ENCODE measurements at regions not wholly inside any gene's neighbourhood (a gene's known extent, or its start where the extent isn't known, plus 50 kb on each side); places are given as distances from the start of the nearest gene placed in this dataset.

GRCh38 chr18:45163871-45164270, 451.4 kb upstream of the SLC14A2 start:
- intact Hi-C loops (cut with DNase I; ENCODE audit: low total_unique reads) (no loop called here), in situ Hi-C loops (cut with MboI; ENCODE audit: low sequenced_read_pairs in 4 of 4) (no loop called here)
- Histone ChIP-seq H3K4me1 (peaks cover 7 to 20% of the 10 kb centered on the region in 2 donors), H3K9me3 (no peaks in the 10 kb centered on the region), H3K36me3 (no peaks in the 10 kb centered on the region), H3K27me3 (no peaks in the 10 kb centered on the region), H3K27ac (no peak overlapping the region), H3K4me3 (no peak overlapping the region)
- no peak for DNase-seq
- ATAC-seq = no peak
- TF ChIP-seq, protein P1, sequence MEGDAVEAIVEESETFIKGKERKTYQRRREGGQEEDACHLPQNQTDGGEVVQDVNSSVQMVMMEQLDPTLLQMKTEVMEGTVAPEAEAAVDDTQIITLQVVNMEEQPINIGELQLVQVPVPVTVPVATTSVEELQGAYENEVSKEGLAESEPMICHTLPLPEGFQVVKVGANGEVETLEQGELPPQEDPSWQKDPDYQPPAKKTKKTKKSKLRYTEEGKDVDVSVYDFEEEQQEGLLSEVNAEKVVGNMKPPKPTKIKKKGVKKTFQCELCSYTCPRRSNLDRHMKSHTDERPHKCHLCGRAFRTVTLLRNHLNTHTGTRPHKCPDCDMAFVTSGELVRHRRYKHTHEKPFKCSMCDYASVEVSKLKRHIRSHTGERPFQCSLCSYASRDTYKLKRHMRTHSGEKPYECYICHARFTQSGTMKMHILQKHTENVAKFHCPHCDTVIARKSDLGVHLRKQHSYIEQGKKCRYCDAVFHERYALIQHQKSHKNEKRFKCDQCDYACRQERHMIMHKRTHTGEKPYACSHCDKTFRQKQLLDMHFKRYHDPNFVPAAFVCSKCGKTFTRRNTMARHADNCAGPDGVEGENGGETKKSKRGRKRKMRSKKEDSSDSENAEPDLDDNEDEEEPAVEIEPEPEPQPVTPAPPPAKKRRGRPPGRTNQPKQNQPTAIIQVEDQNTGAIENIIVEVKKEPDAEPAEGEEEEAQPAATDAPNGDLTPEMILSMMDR (IDR thresholded peaks at IDR 0.05 in 4 of 5, conservative IDR thresholded peaks at IDR 0.05 in 1 of 5) = no peak
- no peak for TF ChIP-seq POLR2A (IDR thresholded peaks at IDR 0.05)

- Histone ChIP-seq H3K36me3 (no peaks in the 10 kb centered on the region), H3K4me1 (peaks cover 7 to 27% of the 10 kb centered on the region in 2 donors), H3K9me3 (no peaks in the 10 kb centered on the region), H3K4me3 (no peak overlapping the region), H3K27ac (no peak overlapping the region), H3K27me3 (no peaks in the 10 kb centered on the region)
- ATAC-seq = no peak
- intact Hi-C loops (cut with DNase I; ENCODE audit: low total_unique reads) (no loop called here), in situ Hi-C loops (cut with MboI; ENCODE audit: low sequenced_read_pairs in 4 of 4) (no loop called here)
- TF ChIP-seq, protein P1 (IDR thresholded peaks at IDR 0.05 in 4 of 5, conservative IDR thresholded peaks at IDR 0.05 in 1 of 5) = no peak
- no peak for TF ChIP-seq POLR2A (IDR thresholded peaks at IDR 0.05)
- DNase-seq = no peak
Measured at GRCh38 chr18:45164551-45164950, 450.7 kb upstream of the SLC14A2 start.

- Histone ChIP-seq H3K4me1 (peaks cover 7 to 30% of the 10 kb centered on the region in 2 donors), H3K27me3 (no peaks in the 10 kb centered on the region), H3K27ac (peak overlapping the region in 1 of 4 donors; percentile 76), H3K9me3 (no peaks in the 10 kb centered on the region), H3K4me3 (no peak overlapping the region), H3K36me3 (no peaks in the 10 kb centered on the region)
- DNase-seq (no peak), ATAC-seq (no peak)
- TF ChIP-seq, protein P1 (IDR thresholded peaks at IDR 0.05 in 4 of 5, conservative IDR thresholded peaks at IDR 0.05 in 1 of 5) = no peak
- no peak for TF ChIP-seq POLR2A (IDR thresholded peaks at IDR 0.05)
- intact Hi-C loops (cut with DNase I; ENCODE audit: low total_unique reads) = no loop called here
- in situ Hi-C loops (cut with MboI; ENCODE audit: low sequenced_read_pairs in 4 of 4) = no loop called here
Measured at GRCh38 chr18:45165176-45165713, 450.0 kb upstream of the SLC14A2 start.

DNA sequence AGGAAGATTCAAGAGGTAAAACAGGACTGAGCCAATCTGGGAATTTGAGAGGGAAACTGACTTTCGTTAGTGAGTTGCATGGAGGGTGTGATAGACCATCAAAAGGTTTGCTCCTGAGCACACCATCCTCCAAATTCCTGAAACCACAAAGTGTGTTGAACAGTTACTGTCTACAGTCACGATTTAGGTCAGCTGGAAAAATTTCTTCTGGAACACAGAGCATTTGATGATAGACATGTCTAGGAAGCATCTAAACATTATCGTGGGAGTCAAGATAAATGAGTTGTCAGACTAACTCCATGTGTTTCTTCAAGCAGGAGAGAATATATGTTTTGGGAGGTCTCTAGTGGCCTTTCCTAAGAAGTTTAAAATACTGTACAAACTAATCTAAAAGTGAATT, 449.4 kb upstream of the SLC14A2 start:
- Histone ChIP-seq H3K4me1 (peaks cover 7 to 30% of the 10 kb centered on the region in 2 donors), H3K27me3 (no peaks in the 10 kb centered on the region), H3K9me3 (no peaks in the 10 kb centered on the region), H3K4me3 (no peak overlapping the region), H3K36me3 (no peaks in the 10 kb centered on the region), H3K27ac (peak overlapping the region in 1 of 4 donors; percentile 76)
- in situ Hi-C loops (cut with MboI; ENCODE audit: low sequenced_read_pairs in 4 of 4) = no loop called here
- ATAC-seq (no peak), DNase-seq (no peak)
- intact Hi-C loops (cut with DNase I; ENCODE audit: low total_unique reads) = no loop called here
- TF ChIP-seq POLR2A (IDR thresholded peaks at IDR 0.05) = no peak
- TF ChIP-seq, protein P1 (IDR thresholded peaks at IDR 0.05 in 4 of 5, conservative IDR thresholded peaks at IDR 0.05 in 1 of 5) = no peak

DNA sequence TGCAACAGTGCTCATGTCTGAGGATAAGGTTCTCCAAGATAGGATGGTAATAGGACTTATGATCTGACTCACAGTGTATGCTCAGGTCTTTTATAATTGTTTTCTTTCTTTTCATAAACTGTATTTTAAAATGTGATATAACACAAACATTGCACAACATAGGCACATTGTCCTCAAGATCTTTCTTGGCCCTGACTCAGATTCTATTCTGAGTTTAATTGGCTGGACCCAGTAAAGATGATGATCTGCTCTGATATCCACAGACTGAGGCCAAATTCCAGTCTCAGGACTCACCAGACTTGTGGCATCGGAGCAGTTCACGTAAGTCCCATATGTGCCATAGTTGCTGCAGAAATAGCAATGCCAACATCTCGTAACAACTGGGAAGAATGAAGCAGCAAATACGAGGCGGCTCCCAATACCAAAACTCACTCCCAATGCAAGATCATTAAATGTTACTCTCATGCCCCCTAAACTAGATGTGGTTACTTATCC, 448.9 kb upstream of the SLC14A2 start:
- H3K27me3 ChIP-seq = no peaks in the 10 kb centered on the region
- peaks cover 7 to 30% of the 10 kb centered on the region in 2 donors for H3K4me1 ChIP-seq
- H3K27ac ChIP-seq = peak overlapping the region in 2 of 4 donors; percentile 66 to 76
- peak; percentile 66 to 93 for ATAC-seq
- intact Hi-C loops (cut with DNase I; ENCODE audit: low total_unique reads) = no loop called here
- TF ChIP-seq, protein P1 (IDR thresholded peaks at IDR 0.05 in 4 of 5, conservative IDR thresholded peaks at IDR 0.05 in 1 of 5) = no peak
- no peak for TF ChIP-seq POLR2A (IDR thresholded peaks at IDR 0.05)
- in situ Hi-C loops (cut with MboI; ENCODE audit: low sequenced_read_pairs in 4 of 4) = no loop called here
- H3K4me3 ChIP-seq = no peak overlapping the region
- peak in 1 of 2 donors; percentile 39 for DNase-seq
- H3K9me3 ChIP-seq = no peaks in the 10 kb centered on the region
- H3K36me3 ChIP-seq = no peaks in the 10 kb centered on the region
